ENCODE measurements at regions not wholly inside any gene's neighbourhood (a gene's known extent, or its start where the extent isn't known, plus 50 kb on each side); places are given as distances from the start of the nearest gene placed in this dataset.

DNA sequence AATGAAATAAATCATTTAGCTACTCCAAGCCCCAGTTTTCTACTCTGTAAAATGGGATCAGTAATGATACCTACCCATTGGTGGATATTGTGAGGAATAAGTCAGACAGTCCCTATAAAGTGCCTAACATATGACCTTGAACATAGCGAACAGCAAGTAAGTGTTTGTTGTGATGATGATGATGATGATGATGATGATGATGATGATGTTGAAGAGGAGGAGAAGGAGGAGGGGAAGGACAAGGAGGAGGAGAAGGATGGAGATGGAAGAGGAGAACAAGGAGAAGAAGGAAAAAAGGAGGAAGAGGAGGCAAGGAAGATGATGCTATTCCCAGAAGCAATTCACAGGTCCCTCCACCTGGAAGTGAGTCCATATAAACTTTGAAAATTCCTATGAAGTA lies 264.3 kb downstream of the MAFB start:
- TF ChIP-seq, protein P1, sequence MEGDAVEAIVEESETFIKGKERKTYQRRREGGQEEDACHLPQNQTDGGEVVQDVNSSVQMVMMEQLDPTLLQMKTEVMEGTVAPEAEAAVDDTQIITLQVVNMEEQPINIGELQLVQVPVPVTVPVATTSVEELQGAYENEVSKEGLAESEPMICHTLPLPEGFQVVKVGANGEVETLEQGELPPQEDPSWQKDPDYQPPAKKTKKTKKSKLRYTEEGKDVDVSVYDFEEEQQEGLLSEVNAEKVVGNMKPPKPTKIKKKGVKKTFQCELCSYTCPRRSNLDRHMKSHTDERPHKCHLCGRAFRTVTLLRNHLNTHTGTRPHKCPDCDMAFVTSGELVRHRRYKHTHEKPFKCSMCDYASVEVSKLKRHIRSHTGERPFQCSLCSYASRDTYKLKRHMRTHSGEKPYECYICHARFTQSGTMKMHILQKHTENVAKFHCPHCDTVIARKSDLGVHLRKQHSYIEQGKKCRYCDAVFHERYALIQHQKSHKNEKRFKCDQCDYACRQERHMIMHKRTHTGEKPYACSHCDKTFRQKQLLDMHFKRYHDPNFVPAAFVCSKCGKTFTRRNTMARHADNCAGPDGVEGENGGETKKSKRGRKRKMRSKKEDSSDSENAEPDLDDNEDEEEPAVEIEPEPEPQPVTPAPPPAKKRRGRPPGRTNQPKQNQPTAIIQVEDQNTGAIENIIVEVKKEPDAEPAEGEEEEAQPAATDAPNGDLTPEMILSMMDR (IDR thresholded peaks at IDR 0.05), result no peak
- TF ChIP-seq POLR2AphosphoS5 (IDR thresholded peaks at IDR 0.05) (no peak), EP300 (IDR thresholded peaks at IDR 0.05) (no peak), POLR2A (IDR thresholded peaks at IDR 0.05) (no peak)
